ENCODE measurements at regions not wholly inside any gene's neighbourhood (a gene's known extent, or its start where the extent isn't known, plus 50 kb on each side); places are given as distances from the start of the nearest gene placed in this dataset.

- Histone ChIP-seq H3K9me1 (ENCODE audit: control insufficient read depth, insufficient read depth, low read length) (no peaks in the 10 kb centered on the region), H2AFZ (ENCODE audit: low read depth, low read length) (peak overlapping the region; percentile 27), H3K9me3 (replicated peaks; ENCODE audit: control insufficient read depth, insufficient read depth, low read depth, low read length) (no peaks in the 10 kb centered on the region), H3K27me3 (ENCODE audit: control insufficient read depth in 2 of 2, insufficient read depth in 2 of 2, low read length in 2 of 2) (peaks cover 11 to 25% of the 10 kb centered on the region in 2 experiments; a peak in 4 of 5 replicates), H3K9ac (ENCODE audit: insufficient read depth in 1 of 2, low read depth in 2 of 2, low read length in 2 of 2) (0 out of 4 replicates have a peak overlapping the region, but pooled peaks of 1 of the 2 experiments have one; percentile 8), H4K20me1 (replicated peaks; ENCODE audit: control insufficient read depth, insufficient read depth, low read length) (no peaks in the 10 kb centered on the region), H3K27ac (ENCODE audit: extremely low read depth, low read depth, low read length) (no peak overlapping the region), H3K79me2 (ENCODE audit: control insufficient read depth, insufficient read depth, low read length) (no peaks in the 10 kb centered on the region), H3K36me3 (ENCODE audit: control insufficient read depth, insufficient read depth, low read length) (no peaks in the 10 kb centered on the region), H3K4me3 (no peak overlapping the region), H3K4me1 (replicated peaks in 1 of 2; ENCODE audit: control insufficient read depth in 2 of 2, insufficient read depth in 2 of 2, low read length in 2 of 2) (peaks cover 0 to 5% of the 10 kb centered on the region in 2 experiments; a peak in 2 of 5 replicates), H3K4me2 (ENCODE audit: insufficient read depth, low read length) (no peak overlapping the region)
- WGBS (ENCODE audit: insufficient coverage, low coverage, missing lambda C conversion rate), result 20% methylated on average over 8 of the region's 8 CpGs
- BruUV-seq (replicated peaks), result no TSS peak
- DNase-seq (ENCODE audit: extremely low read depth in 1 of 4, low spot score in 3 of 4), result no peak
- FAIRE-seq, result no peak
- TF ChIP-seq MBD1 (CRISPR knock-in tag; IDR thresholded peaks at IDR 0.05), result no peak
- TF ChIP-seq ZNF232 (CRISPR knock-in tag; IDR thresholded peaks at IDR 0.05), result 0 out of 2 replicates have a peak, but pooled peaks have one; percentile 37
- CTCF ChIA-PET (ENCODE audit: low intra/inter-chr PET ratio), result no interaction called here
- in situ Hi-C loops (cut with MboI) (no loop called here), intact Hi-C loops (cut with micrococcal nuclease) (loop anchor here (5.0 kb wide), 1 partner anchor 95 kb away; no protein-coding TSS in a partner anchor)
- ATAC-seq, result peak; percentile 40
- POLR2A ChIA-PET, result interaction anchor here (0.7 to 1.4 kb wide), 3 partner anchors 16 to 128 kb away, joined by 3 to 4 read pairs (median 3); no protein-coding TSS in a partner anchor
Measured at GRCh38 chr1:231107151-231107550, 54.7 kb upstream of the TRIM67 start.

- Histone ChIP-seq H3K36me3 (ENCODE audit: control insufficient read depth, insufficient read depth, low read length) (no peaks in the 10 kb centered on the region), H2AFZ (ENCODE audit: low read depth, low read length) (no peak overlapping the region), H3K9me1 (ENCODE audit: control insufficient read depth, insufficient read depth, low read length) (no peaks in the 10 kb centered on the region), H3K79me2 (ENCODE audit: control insufficient read depth, insufficient read depth, low read length) (no peaks in the 10 kb centered on the region), H3K4me3 (no peak overlapping the region), H3K9ac (ENCODE audit: insufficient read depth in 1 of 2, low read depth in 2 of 2, low read length in 2 of 2) (no peak overlapping the region), H3K4me2 (ENCODE audit: insufficient read depth, low read length) (no peak overlapping the region), H3K9me3 (replicated peaks; ENCODE audit: control insufficient read depth, insufficient read depth, low read depth, low read length) (no peaks in the 10 kb centered on the region), H4K20me1 (replicated peaks; ENCODE audit: control insufficient read depth, insufficient read depth, low read length) (no peaks in the 10 kb centered on the region), H3K4me1 (replicated peaks in 1 of 2; ENCODE audit: control insufficient read depth in 2 of 2, insufficient read depth in 2 of 2, low read length in 2 of 2) (peaks cover 0 to 5% of the 10 kb centered on the region in 2 experiments; a peak in 2 of 5 replicates), H3K27ac (ENCODE audit: extremely low read depth, low read depth, low read length) (no peak overlapping the region), H3K27me3 (ENCODE audit: control insufficient read depth in 2 of 2, insufficient read depth in 2 of 2, low read length in 2 of 2) (peaks cover 11 to 25% of the 10 kb centered on the region in 2 experiments; a peak in 4 of 5 replicates)
- ChIA-PET POLR2A (interaction anchor here (0.6 to 1.5 kb wide), 3 partner anchors 12 to 197 kb away, joined by 3 read pairs; no protein-coding TSS in a partner anchor), CTCF (ENCODE audit: low intra/inter-chr PET ratio) (no interaction called here)
- BruUV-seq (replicated peaks), result no TSS peak
- in situ Hi-C loops (cut with MboI) (no loop called here), intact Hi-C loops (cut with micrococcal nuclease) (loop anchor here (5.0 kb wide), 1 partner anchor 96 kb away; no protein-coding TSS in a partner anchor)
- FAIRE-seq (no peak), DNase-seq (ENCODE audit: extremely low read depth in 1 of 4, low spot score in 3 of 4) (no peak), ATAC-seq (no peak; the same call in 2 of the 3 replicates)
- WGBS (ENCODE audit: insufficient coverage, low coverage, missing lambda C conversion rate), result 18% methylated on average over 4 of the region's 5 CpGs
- TF ChIP-seq TAF15 (IDR thresholded peaks at IDR 0.05; ENCODE audit: low read depth, low read length) (no peak), MEF2D (tag; conservative IDR thresholded peaks at IDR 0.05; ENCODE audit: low read depth) (peak; percentile 95), ZNF592 (IDR thresholded peaks at IDR 0.05) (no peak), U2AF1 (optimal IDR thresholded peaks at IDR 0.05; ENCODE audit: low read depth, low read length) (no peak), IFI16 (CRISPR knock-in tag; IDR thresholded peaks at IDR 0.05) (no peak), RBM34 (IDR thresholded peaks at IDR 0.05; ENCODE audit: borderline replicate concordance, insufficient read depth, low read length) (no peak), CBX3 (IDR thresholded peaks at IDR 0.05; ENCODE audit: borderline replicate concordance in 1 of 2, low read length in 2 of 2) (no peak)
Measured at GRCh38 chr1:231106347-231106746, 55.5 kb upstream of the TRIM67 start.

All from K562 (cell line).